H1 (cell line): ENCODE measurements at regions not wholly inside any gene's neighbourhood (a gene's known extent, or its start where the extent isn't known, plus 50 kb on each side); places are given as distances from the start of the nearest gene placed in this dataset.

Experiments
- BACH1 ChIP-seq: IDR thresholded peaks from 2 replicates; pipeline ENCODE4 v1.6.1; 2012; ENCODE audit warnings: low read length, improper control_type of control experiment
- EZH2 ChIP-seq: fragments of 200-600 bp; sonication (generic); IDR thresholded peaks from 2 replicates; pipeline ENCODE4 v1.7.1; 2012; ENCODE audit warnings: low read depth, mild to moderate bottlenecking, moderate library complexity, low read length, inconsistent platforms; ENCODE audit not compliant: severe bottlenecking
- GABPA ChIP-seq: IDR thresholded peaks from 2 replicates; pipeline ENCODE4 v1.6.1; 2011; ENCODE audit warnings: mild to moderate bottlenecking, low read length, moderate library complexity, borderline replicate concordance; ENCODE audit not compliant: insufficient read depth
- JUND ChIP-seq: IDR thresholded peaks from 2 replicates; pipeline ENCODE4 v1.6.1; 2011; ENCODE audit warnings: mild to moderate bottlenecking, improper control_type of control experiment, low read length
- SIN3A ChIP-seq, 2 experiments: IDR thresholded peaks in 1 of 2; conservative IDR thresholded peaks in 1 of 2; 2 replicates each; pipeline ENCODE4 v1.6.1; 2011 to 2012; ENCODE audit warnings: low read length in 2 of 2, improper control_type of control experiment in 1 of 2, low read depth in 1 of 2, mild to moderate bottlenecking in 1 of 2
- YY1 ChIP-seq: IDR thresholded peaks from 2 replicates; pipeline ENCODE4 v1.6.1; 2011; ENCODE audit warnings: low read depth, mild to moderate bottlenecking, low read length
- TF ChIP-seq, protein P1 (sequence below): IDR thresholded peaks from 2 replicates; pipeline ENCODE4 v1.6.1; 2012; ENCODE audit warnings: low read length, inconsistent platforms

DNA sequence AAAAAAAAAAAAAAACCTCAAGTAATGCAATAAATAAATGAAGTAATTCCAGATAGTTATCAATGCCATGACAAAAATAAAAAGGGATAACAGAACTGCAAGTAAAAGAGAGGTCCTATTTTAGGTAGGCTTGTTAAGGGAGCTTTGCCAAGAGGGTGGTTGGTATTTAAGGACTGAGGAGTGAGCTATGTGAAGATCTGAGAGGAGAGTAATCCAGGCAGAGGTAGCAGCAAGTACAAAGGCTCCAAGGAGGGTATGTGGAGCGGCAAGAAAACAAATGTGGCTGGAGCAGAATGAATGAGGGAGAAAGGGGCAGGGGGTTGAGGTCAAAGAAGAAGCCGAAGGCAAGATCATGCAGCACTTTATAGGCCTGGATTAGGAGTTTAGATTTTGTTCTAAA is 59.9 kb upstream of the CDC42BPA start (continued):
- TF ChIP-seq JUND (no peak), BACH1 (no peak), EZH2 (no peak), SIN3A (conservative IDR thresholded peaks at IDR 0.05 in 1 of 2, IDR thresholded peaks at IDR 0.05 in 1 of 2; ENCODE audit: low read depth in 1 of 2, low read length in 2 of 2) (no peak), YY1 (no peak), GABPA (no peak)
- TF ChIP-seq, protein P1, sequence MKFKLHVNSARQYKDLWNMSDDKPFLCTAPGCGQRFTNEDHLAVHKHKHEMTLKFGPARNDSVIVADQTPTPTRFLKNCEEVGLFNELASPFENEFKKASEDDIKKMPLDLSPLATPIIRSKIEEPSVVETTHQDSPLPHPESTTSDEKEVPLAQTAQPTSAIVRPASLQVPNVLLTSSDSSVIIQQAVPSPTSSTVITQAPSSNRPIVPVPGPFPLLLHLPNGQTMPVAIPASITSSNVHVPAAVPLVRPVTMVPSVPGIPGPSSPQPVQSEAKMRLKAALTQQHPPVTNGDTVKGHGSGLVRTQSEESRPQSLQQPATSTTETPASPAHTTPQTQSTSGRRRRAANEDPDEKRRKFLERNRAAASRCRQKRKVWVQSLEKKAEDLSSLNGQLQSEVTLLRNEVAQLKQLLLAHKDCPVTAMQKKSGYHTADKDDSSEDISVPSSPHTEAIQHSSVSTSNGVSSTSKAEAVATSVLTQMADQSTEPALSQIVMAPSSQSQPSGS: no peak
